ENCODE measurements at regions not wholly inside any gene's neighbourhood (a gene's known extent, or its start where the extent isn't known, plus 50 kb on each side); places are given as distances from the start of the nearest gene placed in this dataset.

DNA sequence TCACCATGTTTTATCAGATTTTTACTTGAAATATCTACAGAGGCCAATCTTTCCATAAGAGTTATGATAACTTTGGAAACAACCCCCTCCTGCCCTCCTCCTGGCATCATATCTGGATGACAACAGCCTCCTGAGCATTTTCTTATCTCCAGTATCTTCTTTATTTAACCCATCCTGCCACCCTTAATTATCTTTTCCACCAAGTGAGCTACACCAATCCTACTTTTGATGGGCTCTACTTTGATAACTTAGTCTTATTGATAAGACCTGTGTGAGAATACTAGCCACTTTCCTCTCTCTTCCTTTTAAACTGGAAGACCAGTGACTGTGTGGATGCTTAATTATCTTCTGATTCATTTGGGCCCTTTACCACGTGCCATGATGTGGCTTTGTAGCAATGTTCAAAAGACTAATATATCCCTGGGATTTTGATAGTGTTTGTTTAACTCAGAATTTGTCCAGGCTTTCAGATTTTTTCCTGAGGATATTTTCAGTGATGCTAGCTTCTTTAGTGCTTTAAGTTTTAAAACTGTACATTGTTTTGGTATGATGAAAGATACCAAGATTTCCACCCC is 330.1 kb upstream of the GIMD1 start:
- Histone ChIP-seq H3K4me3 (replicated peaks in 1 of 3; ENCODE audit: insufficient read depth in 1 of 3, low read depth in 1 of 3, low read length in 3 of 3) (no peak overlapping the region), H3K9me3 (replicated peaks; ENCODE audit: control insufficient read depth, insufficient read depth, low read length) (no peaks in the 10 kb centered on the region), H3K27ac (ENCODE audit: insufficient read depth, low read depth, low read length) (no peak overlapping the region), H3K9ac (replicated peaks; ENCODE audit: extremely low read depth, insufficient read depth, low read length) (no peak overlapping the region), H2AFZ (ENCODE audit: low read depth, low read length) (no peak overlapping the region), H4K20me1 (replicated peaks; ENCODE audit: control insufficient read depth, extremely low read depth, insufficient read depth, low read length) (no peaks in the 10 kb centered on the region), H3K9me1 (replicated peaks; ENCODE audit: control insufficient read depth, extremely low read depth, insufficient read depth, low read length) (no peaks in the 10 kb centered on the region), H3K4me2 (ENCODE audit: insufficient read depth, low read length) (no peak overlapping the region), H3K27me3 (ENCODE audit: control insufficient read depth in 2 of 2, insufficient read depth in 2 of 2, low read length in 2 of 2) (no peaks in the 10 kb centered on the region), H3K36me3 (ENCODE audit: control insufficient read depth in 2 of 2, extremely low read depth in 1 of 2, insufficient read depth in 2 of 2, low read length in 2 of 2) (no peaks in the 10 kb centered on the region), H3K4me1 (ENCODE audit: control insufficient read depth, extremely low read depth, insufficient read depth, low read length) (no peaks in the 10 kb centered on the region), H3K79me2 (ENCODE audit: control insufficient read depth, insufficient read depth, low read length) (no peaks in the 10 kb centered on the region)
- CTCF ChIA-PET, result interaction anchor here (1.2 to 2.2 kb wide), 3 partner anchors 8 to 120 kb away, joined by 3 to 11 read pairs (median 4); no protein-coding TSS in a partner anchor
- BruUV-seq (replicated peaks), result no TSS peak
- intact Hi-C loops (cut with micrococcal nuclease) (no loop called here), dilution Hi-C loops (cut with MboI; ENCODE audit: extremely low pct_ligation_motif_present, low sequenced_read_pairs) (no loop called here)
- TF ChIP-seq MYC (IDR thresholded peaks at IDR 0.05; ENCODE audit: low read depth, low read length), result no peak
- no peak for TF ChIP-seq FOS (IDR thresholded peaks at IDR 0.05; ENCODE audit: borderline replicate concordance, insufficient read depth, low read length)
- TF ChIP-seq JUN (IDR thresholded peaks at IDR 0.05; ENCODE audit: borderline replicate concordance, insufficient read depth, insufficient read length, low read depth), result no peak
- TF ChIP-seq, protein P1, sequence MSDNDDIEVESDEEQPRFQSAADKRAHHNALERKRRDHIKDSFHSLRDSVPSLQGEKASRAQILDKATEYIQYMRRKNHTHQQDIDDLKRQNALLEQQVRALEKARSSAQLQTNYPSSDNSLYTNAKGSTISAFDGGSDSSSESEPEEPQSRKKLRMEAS (IDR thresholded peaks at IDR 0.05; ENCODE audit: insufficient read depth, insufficient read length), result no peak
- TF ChIP-seq CTCF (IDR thresholded peaks at IDR 0.05; ENCODE audit: extremely low read depth in 1 of 2, insufficient read depth in 1 of 2, low read depth in 1 of 2, low read length in 2 of 2), result no peak
- TF ChIP-seq EZH2 (IDR thresholded peaks at IDR 0.05; ENCODE audit: borderline replicate concordance, low read depth, low read length, severe bottlenecking), result no peak
- no peak for TF ChIP-seq GATA2 (IDR thresholded peaks at IDR 0.05; ENCODE audit: insufficient read depth, insufficient read length, low read depth, low read length)
- TF ChIP-seq POLR2AphosphoS5 (IDR thresholded peaks at IDR 0.05; ENCODE audit: insufficient read depth, low read depth, low read length), result no peak
- no peak for TF ChIP-seq POLR2A (IDR thresholded peaks at IDR 0.05; ENCODE audit: low read depth, low read length)
- FAIRE-seq, result no peak
- DNase-seq (ENCODE audit: low read depth, low spot score), result no peak
- POLR2A ChIA-PET, result no interaction called here

Data from endothelial cell of umbilical vein (primary cell).